ENCODE measurements at regions not wholly inside any gene's neighbourhood (a gene's known extent, or its start where the extent isn't known, plus 50 kb on each side); places are given as distances from the start of the nearest gene placed in this dataset.

DNA sequence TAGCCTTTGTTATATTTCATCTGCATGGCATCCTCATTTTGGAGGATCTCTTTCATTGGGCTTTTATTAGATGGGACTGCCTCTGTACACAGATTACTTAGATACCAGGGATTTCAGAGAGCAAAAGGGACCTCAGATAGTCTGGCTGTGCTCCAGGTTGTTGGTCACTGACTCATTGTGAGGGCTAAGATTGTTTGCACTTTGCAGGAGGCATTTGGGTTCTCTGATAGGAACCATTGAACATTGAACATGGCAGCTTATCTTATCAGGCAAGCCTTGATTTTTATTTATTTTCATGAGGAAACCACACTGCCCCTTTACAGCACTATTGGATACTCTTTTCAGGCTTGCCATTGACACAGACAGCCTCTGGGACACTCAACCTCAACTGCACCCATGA is 766.9 kb upstream of the TSPY4 start:
- H3K4me3 ChIP-seq = no peak overlapping the region
- no peaks in the 10 kb centered on the region for H3K9me2 ChIP-seq (ENCODE audit: insufficient read depth)
- H4K20me1 ChIP-seq (replicated peaks; ENCODE audit: insufficient read depth) = no peaks in the 10 kb centered on the region
- H3K79me2 ChIP-seq (replicated peaks; ENCODE audit: insufficient read depth) = no peaks in the 10 kb centered on the region
- H3K36me3 ChIP-seq (ENCODE audit: insufficient read depth) = no peaks in the 10 kb centered on the region
- H2AFZ ChIP-seq = no peak overlapping the region
- no peaks in the 10 kb centered on the region for H3K27me3 ChIP-seq (ENCODE audit: insufficient read depth)
- H3K4me2 ChIP-seq = no peak overlapping the region
- DNase-seq (ENCODE audit: low spot score) (no peak), ATAC-seq (no peak)
- Mint-ChIP-seq H3K27me3 (ENCODE audit: insufficient read depth, low read depth, poor library complexity) (peaks cover 3% of the 10 kb centered on the region), H3K9me3 (peaks cover 97% of the 10 kb centered on the region), H3K36me3 (ENCODE audit: low read depth) (peaks cover 2% of the 10 kb centered on the region; the same call in 2 of the 3 replicates), H3K4me1 (no peaks in the 10 kb centered on the region), H3K4me3 (no peak overlapping the region), H3K27ac (no peak overlapping the region)
- H3K4me1 ChIP-seq (ENCODE audit: insufficient read depth) = no peaks in the 10 kb centered on the region
- no peak overlapping the region for H3K27ac ChIP-seq (ENCODE audit: low read depth)
- H3F3A ChIP-seq (replicated peaks; ENCODE audit: low read depth) = no peaks in the 10 kb centered on the region
- TF ChIP-seq, protein P1, sequence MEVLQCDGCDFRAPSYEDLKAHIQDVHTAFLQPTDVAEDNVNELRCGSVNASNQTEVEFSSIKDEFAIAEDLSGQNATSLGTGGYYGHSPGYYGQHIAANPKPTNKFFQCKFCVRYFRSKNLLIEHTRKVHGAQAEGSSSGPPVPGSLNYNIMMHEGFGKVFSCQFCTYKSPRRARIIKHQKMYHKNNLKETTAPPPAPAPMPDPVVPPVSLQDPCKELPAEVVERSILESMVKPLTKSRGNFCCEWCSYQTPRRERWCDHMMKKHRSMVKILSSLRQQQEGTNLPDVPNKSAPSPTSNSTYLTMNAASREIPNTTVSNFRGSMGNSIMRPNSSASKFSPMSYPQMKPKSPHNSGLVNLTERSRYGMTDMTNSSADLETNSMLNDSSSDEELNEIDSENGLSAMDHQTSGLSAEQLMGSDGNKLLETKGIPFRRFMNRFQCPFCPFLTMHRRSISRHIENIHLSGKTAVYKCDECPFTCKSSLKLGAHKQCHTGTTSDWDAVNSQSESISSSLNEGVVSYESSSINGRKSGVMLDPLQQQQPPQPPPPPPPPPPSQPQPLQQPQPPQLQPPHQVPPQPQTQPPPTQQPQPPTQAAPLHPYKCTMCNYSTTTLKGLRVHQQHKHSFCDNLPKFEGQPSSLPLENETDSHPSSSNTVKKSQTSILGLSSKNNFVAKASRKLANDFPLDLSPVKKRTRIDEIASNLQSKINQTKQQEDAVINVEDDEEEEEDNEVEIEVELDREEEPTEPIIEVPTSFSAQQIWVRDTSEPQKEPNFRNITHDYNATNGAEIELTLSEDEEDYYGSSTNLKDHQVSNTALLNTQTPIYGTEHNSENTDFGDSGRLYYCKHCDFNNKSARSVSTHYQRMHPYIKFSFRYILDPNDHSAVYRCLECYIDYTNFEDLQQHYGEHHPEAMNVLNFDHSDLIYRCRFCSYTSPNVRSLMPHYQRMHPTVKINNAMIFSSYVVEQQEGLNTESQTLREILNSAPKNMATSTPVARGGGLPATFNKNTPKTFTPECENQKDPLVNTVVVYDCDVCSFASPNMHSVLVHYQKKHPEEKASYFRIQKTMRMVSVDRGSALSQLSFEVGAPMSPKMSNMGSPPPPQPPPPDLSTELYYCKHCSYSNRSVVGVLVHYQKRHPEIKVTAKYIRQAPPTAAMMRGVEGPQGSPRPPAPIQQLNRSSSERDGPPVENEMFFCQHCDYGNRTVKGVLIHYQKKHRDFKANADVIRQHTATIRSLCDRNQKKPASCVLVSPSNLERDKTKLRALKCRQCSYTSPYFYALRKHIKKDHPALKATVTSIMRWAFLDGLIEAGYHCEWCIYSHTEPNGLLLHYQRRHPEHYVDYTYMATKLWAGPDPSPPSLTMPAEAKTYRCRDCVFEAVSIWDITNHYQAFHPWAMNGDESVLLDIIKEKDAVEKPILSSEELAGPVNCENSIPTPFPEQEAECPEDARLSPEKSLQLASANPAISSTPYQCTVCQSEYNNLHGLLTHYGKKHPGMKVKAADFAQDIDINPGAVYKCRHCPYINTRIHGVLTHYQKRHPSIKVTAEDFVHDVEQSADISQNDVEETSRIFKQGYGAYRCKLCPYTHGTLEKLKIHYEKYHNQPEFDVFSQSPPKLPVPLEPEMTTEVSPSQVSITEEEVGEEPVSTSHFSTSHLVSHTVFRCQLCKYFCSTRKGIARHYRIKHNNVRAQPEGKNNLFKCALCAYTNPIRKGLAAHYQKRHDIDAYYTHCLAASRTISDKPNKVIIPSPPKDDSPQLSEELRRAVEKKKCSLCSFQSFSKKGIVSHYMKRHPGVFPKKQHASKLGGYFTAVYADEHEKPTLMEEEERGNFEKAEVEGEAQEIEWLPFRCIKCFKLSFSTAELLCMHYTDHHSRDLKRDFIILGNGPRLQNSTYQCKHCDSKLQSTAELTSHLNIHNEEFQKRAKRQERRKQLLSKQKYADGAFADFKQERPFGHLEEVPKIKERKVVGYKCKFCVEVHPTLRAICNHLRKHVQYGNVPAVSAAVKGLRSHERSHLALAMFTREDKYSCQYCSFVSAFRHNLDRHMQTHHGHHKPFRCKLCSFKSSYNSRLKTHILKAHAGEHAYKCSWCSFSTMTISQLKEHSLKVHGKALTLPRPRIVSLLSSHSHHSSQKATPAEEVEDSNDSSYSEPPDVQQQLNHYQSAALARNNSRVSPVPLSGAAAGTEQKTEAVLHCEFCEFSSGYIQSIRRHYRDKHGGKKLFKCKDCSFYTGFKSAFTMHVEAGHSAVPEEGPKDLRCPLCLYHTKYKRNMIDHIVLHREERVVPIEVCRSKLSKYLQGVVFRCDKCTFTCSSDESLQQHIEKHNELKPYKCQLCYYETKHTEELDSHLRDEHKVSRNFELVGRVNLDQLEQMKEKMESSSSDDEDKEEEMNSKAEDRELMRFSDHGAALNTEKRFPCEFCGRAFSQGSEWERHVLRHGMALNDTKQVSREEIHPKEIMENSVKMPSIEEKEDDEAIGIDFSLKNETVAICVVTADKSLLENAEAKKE (CRISPR knock-in tag; IDR thresholded peaks at IDR 0.05) = no peak
- TF ChIP-seq, protein P2, sequence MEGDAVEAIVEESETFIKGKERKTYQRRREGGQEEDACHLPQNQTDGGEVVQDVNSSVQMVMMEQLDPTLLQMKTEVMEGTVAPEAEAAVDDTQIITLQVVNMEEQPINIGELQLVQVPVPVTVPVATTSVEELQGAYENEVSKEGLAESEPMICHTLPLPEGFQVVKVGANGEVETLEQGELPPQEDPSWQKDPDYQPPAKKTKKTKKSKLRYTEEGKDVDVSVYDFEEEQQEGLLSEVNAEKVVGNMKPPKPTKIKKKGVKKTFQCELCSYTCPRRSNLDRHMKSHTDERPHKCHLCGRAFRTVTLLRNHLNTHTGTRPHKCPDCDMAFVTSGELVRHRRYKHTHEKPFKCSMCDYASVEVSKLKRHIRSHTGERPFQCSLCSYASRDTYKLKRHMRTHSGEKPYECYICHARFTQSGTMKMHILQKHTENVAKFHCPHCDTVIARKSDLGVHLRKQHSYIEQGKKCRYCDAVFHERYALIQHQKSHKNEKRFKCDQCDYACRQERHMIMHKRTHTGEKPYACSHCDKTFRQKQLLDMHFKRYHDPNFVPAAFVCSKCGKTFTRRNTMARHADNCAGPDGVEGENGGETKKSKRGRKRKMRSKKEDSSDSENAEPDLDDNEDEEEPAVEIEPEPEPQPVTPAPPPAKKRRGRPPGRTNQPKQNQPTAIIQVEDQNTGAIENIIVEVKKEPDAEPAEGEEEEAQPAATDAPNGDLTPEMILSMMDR (conservative IDR thresholded peaks at IDR 0.05; ENCODE audit: low read depth in 2 of 2) = no peak
- no peak for TF ChIP-seq JUNB (IDR thresholded peaks at IDR 0.05; ENCODE audit: unreplicated experiment)
- TF ChIP-seq EZH2phosphoT487 (IDR thresholded peaks at IDR 0.05; ENCODE audit: unreplicated experiment) = no peak
- TF ChIP-seq ZNF114 (CRISPR knock-in tag; IDR thresholded peaks at IDR 0.05) = no peak
- TF ChIP-seq, protein P3, sequence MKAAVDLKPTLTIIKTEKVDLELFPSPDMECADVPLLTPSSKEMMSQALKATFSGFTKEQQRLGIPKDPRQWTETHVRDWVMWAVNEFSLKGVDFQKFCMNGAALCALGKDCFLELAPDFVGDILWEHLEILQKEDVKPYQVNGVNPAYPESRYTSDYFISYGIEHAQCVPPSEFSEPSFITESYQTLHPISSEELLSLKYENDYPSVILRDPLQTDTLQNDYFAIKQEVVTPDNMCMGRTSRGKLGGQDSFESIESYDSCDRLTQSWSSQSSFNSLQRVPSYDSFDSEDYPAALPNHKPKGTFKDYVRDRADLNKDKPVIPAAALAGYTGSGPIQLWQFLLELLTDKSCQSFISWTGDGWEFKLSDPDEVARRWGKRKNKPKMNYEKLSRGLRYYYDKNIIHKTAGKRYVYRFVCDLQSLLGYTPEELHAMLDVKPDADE (IDR thresholded peaks at IDR 0.05) = no peak
- no peak for TF ChIP-seq NANOG (IDR thresholded peaks at IDR 0.05; ENCODE audit: borderline replicate concordance)
- no peak for TF ChIP-seq EZH2 (IDR thresholded peaks at IDR 0.05; ENCODE audit: low read depth, unreplicated experiment)
- TF ChIP-seq CREB1 (CRISPR knock-in tag; IDR thresholded peaks at IDR 0.05; ENCODE audit: low read depth) = no peak
- TF ChIP-seq ZNF331 (CRISPR knock-in tag; IDR thresholded peaks at IDR 0.05; ENCODE audit: low read depth) = no peak
- no peak for TF ChIP-seq STAT1 (IDR thresholded peaks at IDR 0.05; ENCODE audit: unreplicated experiment)
- no peak for TF ChIP-seq POLR2AphosphoS5 (IDR thresholded peaks at IDR 0.05; ENCODE audit: low read depth)
